22Rv1 (cell line): ENCODE measurements at regions not wholly inside any gene's neighbourhood (a gene's known extent, or its start where the extent isn't known, plus 50 kb on each side); places are given as distances from the start of the nearest gene placed in this dataset.

Experiments
- CTCF ChIP-seq: fragments of 450-650 bp; IDR thresholded peaks from 2 replicates; pipeline ENCODE4 v1.5.1; 2017; ENCODE audit warnings: mild to moderate bottlenecking
- ZFX ChIP-seq: fragments of 450-650 bp; IDR thresholded peaks from 2 replicates; pipeline ENCODE4 v1.6.1; 2017; ENCODE audit warnings: antibody characterized with exemption, borderline replicate concordance

- TF ChIP-seq CTCF: no peak
- no peak for TF ChIP-seq ZFX
Measured at GRCh38 chr4:19239565-19239964, 1012.1 kb upstream of the SLIT2 start.
